ENCODE measurements at regions not wholly inside any gene's neighbourhood (a gene's known extent, or its start where the extent isn't known, plus 50 kb on each side); places are given as distances from the start of the nearest gene placed in this dataset.

DNA sequence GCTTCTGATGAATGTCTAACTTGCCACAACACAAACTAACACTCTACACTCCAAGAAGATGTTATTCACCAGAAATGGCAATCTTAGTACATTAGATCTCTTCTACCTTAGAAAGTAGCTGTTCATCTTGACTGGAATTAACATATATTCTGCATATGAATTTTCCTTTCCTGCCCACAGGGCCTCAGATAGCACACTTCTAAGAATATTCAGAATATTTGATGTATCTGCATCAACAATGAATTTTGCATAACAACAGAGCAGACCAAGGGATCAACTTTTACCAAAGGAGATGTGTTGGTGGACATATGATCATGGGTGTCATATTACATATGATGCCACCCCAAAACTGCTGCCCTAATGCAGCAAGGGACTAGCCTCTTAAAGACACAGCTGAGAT lies 960.8 kb upstream of the GHITM start:
- TF ChIP-seq, protein P1, sequence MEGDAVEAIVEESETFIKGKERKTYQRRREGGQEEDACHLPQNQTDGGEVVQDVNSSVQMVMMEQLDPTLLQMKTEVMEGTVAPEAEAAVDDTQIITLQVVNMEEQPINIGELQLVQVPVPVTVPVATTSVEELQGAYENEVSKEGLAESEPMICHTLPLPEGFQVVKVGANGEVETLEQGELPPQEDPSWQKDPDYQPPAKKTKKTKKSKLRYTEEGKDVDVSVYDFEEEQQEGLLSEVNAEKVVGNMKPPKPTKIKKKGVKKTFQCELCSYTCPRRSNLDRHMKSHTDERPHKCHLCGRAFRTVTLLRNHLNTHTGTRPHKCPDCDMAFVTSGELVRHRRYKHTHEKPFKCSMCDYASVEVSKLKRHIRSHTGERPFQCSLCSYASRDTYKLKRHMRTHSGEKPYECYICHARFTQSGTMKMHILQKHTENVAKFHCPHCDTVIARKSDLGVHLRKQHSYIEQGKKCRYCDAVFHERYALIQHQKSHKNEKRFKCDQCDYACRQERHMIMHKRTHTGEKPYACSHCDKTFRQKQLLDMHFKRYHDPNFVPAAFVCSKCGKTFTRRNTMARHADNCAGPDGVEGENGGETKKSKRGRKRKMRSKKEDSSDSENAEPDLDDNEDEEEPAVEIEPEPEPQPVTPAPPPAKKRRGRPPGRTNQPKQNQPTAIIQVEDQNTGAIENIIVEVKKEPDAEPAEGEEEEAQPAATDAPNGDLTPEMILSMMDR (IDR thresholded peaks at IDR 0.05; ENCODE audit: insufficient read depth, low read depth, low read length): no peak
- no peak for TF ChIP-seq EZH2 (IDR thresholded peaks at IDR 0.05; ENCODE audit: insufficient read depth, low read length)
